GM12891 (cell line): ENCODE measurements at regions not wholly inside any gene's neighbourhood (a gene's known extent, or its start where the extent isn't known, plus 50 kb on each side); places are given as distances from the start of the nearest gene placed in this dataset.

Experiments
- PAX5 ChIP-seq: IDR thresholded peaks from 2 replicates; pipeline ENCODE4 v1.6.1; 2011; ENCODE audit warnings: low read length, moderate library complexity, mild to moderate bottlenecking; ENCODE audit not compliant: insufficient read depth, severe bottlenecking
- POLR2A ChIP-seq: IDR thresholded peaks from 2 replicates; pipeline ENCODE4 v1.6.1; 2011; ENCODE audit warnings: low read depth, low read length, control low read depth
- POLR2AphosphoS5 ChIP-seq: IDR thresholded peaks from 2 replicates; pipeline ENCODE4 v1.6.1; 2011; ENCODE audit warnings: low read depth, low read length, control low read depth
- SPI1 ChIP-seq: IDR thresholded peaks from 2 replicates; pipeline ENCODE4 v1.6.1; 2011; ENCODE audit warnings: low read depth, low read length, control low read depth
- TAF1 ChIP-seq: IDR thresholded peaks from 2 replicates; pipeline ENCODE4 v1.6.1; 2011; ENCODE audit warnings: low read depth, low read length, control low read depth

DNA sequence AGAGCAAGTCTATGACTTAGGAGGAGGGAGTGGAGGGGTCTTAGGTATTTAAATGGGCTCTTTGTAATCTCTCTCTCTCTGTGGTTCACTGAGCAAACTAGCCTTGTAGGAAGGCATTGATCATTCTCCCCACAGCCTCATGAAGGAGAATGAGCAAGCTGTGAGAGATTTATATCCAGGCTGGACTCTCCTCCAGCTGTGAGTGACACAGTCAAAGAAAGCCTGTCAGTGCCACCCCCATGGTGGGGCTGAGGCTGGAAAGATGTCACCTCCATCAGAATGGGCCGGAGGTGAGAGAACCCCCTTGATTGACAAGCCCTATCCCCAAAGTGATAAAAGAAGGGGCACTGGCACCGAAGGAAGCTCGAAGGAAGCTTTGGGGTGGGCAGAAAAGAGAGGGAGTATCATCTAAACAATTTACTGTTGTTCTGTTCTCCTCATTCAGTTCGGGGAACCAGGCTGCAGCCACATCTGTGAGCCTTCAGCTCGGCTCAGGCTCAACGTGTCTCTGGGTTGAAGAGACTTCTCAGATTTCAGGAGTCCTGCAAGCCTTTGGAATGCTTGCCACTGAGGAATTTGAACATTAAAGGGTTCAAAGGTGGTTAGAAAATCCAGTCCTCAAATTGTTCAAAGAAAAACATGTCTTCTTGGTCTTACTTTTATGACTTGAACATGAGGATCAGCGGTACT, 538.2 kb upstream of the ZNF462 start:
- TF ChIP-seq POLR2AphosphoS5 = no peak
- TF ChIP-seq POLR2A = no peak
- no peak for TF ChIP-seq TAF1
- no peak for TF ChIP-seq SPI1
- no peak for TF ChIP-seq PAX5
